Neural progenitor cell (in vitro differentiated cells): ENCODE measurements at regions not wholly inside any gene's neighbourhood (a gene's known extent, or its start where the extent isn't known, plus 50 kb on each side); places are given as distances from the start of the nearest gene placed in this dataset.
"Not testable (repeated sequence)": the region's sequence is repeated elsewhere in the genome, so short reads cannot be mapped to it uniquely, and the experiment has no call there.

Experiments
- DNase-seq: peaks from one replicate; pipeline ENCODE4 v3.0.0-alpha.2; 2016; ENCODE audit warnings: low spot score
- H2AFZ ChIP-seq: fragments of 200-600 bp; sonication (generic); replicated peaks from 2 replicates; pipeline ENCODE4 v1.6.1; 2016; ENCODE audit warnings: antibody characterized with exemption
- H3F3A ChIP-seq: fragments of 200-600 bp; sonication (generic); 2 replicates; pipeline ENCODE4 v1.6.1; 2016; ENCODE audit warnings: antibody characterized with exemption, low read depth
- H3K27ac ChIP-seq: fragments of 200-600 bp; sonication (generic); 2 replicates; pipeline ENCODE4 v1.5.1; 2016; ENCODE audit warnings: mild to moderate bottlenecking
- H3K27me3 ChIP-seq: fragments of 200-600 bp; sonication (generic); 2 replicates; pipeline ENCODE4 v1.6.1; 2016; ENCODE audit warnings: mild to moderate bottlenecking, moderate library complexity
- H3K36me3 ChIP-seq: fragments of 200-600 bp; sonication (generic); 2 replicates; pipeline ENCODE4 v1.5.1; 2016
- H3K4me1 ChIP-seq: fragments of 200-600 bp; sonication (generic); 2 replicates; pipeline ENCODE4 v1.6.1; 2016; ENCODE audit warnings: mixed run types
- H3K4me2 ChIP-seq: fragments of 200-600 bp; sonication (generic); 2 replicates; pipeline ENCODE4 v1.6.1; 2016
- H3K4me3 ChIP-seq: fragments of 200-600 bp; sonication (generic); 2 replicates; pipeline ENCODE4 v1.5.1; 2016
- H3K79me2 ChIP-seq: fragments of 200-600 bp; sonication (generic); 2 replicates; pipeline ENCODE4 v1.6.1; 2016; ENCODE audit warnings: low read depth
- H3K9ac ChIP-seq: fragments of 200-600 bp; sonication (generic); 2 replicates; pipeline ENCODE4 v1.6.1; 2016
- H3K9me3 ChIP-seq: fragments of 200-600 bp; sonication (generic); 2 replicates; pipeline ENCODE4 v1.5.1; 2016; ENCODE audit warnings: low read depth
- H4K20me1 ChIP-seq: fragments of 200-600 bp; sonication (generic); 2 replicates; pipeline ENCODE4 v1.6.1; 2016; ENCODE audit warnings: low read depth
- H3K27ac Mint-ChIP-seq: 3 replicates; pipeline ENCODE4 v1.8.0; 2021; ENCODE audit warnings: mixed read lengths
- H3K27me3 Mint-ChIP-seq: 2 replicates; pipeline ENCODE4 v1.8.0; 2022; ENCODE audit warnings: low read depth, mild to moderate bottlenecking, inconsistent platforms, moderate library complexity, mixed read lengths; ENCODE audit not compliant: insufficient read depth
- H3K36me3 Mint-ChIP-seq: 3 replicates; pipeline ENCODE4 v1.8.0; 2021; ENCODE audit warnings: mixed read lengths
- H3K4me1 Mint-ChIP-seq: 3 replicates; pipeline ENCODE4 v1.8.0; 2021; ENCODE audit warnings: mixed read lengths
- H3K4me3 Mint-ChIP-seq: 3 replicates; pipeline ENCODE4 v1.8.0; 2021; ENCODE audit warnings: mild to moderate bottlenecking, moderate library complexity, mixed read lengths
- H3K9me3 Mint-ChIP-seq: 3 replicates; pipeline ENCODE4 v1.8.0; 2020; ENCODE audit warnings: mixed read lengths
- EZH2 ChIP-seq: fragments of 200-600 bp; sonication (generic); IDR thresholded peaks from 2 replicates; pipeline ENCODE4 v1.6.1; 2017; ENCODE audit warnings: antibody characterized with exemption, mild to moderate bottlenecking, moderate library complexity
- EZH2phosphoT487 ChIP-seq: fragments of 200-600 bp; sonication (generic); IDR thresholded peaks from 2 replicates; pipeline ENCODE4 v1.6.1; 2017; ENCODE audit warnings: antibody characterized with exemption
- TF ChIP-seq, protein P1 (sequence below): fragments of 200-600 bp; sonication (generic); IDR thresholded peaks from 2 replicates; pipeline ENCODE4 v1.5.1; 2017; ENCODE audit warnings: antibody characterized with exemption, mild to moderate bottlenecking

DNA sequence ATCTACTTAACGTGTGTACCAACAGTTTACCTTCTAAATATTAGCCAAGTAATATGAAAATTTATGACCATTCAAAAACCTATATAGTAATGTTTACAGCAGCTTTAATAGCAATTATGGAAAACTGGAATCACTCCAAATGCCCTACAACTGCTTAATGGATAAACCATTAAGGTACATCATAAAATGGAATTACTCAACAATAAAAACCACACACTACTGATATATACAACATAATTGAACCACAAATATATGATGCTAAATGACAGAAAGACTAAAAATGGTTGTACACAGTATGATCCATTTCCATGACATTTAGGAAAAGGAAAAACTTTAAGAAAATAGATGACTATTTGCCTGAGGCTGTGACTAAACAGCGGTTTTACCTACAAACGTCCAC, 467.1 kb upstream of the EPHA6 start:
- Mint-ChIP-seq H3K36me3 (no peaks in the 10 kb centered on the region), H3K27me3 (no peaks in the 10 kb centered on the region), H3K4me1 (no peaks in the 10 kb centered on the region), H3K27ac (no peak overlapping the region), H3K4me3 (no peak overlapping the region), H3K9me3 (no peaks in the 10 kb centered on the region)
- Histone ChIP-seq H3K79me2 (no peaks in the 10 kb centered on the region), H3K9ac (no peak overlapping the region), H3F3A (no peaks in the 10 kb centered on the region), H3K4me2 (no peak overlapping the region), H3K27ac (no peak overlapping the region), H3K36me3 (no peaks in the 10 kb centered on the region), H4K20me1 (no peaks in the 10 kb centered on the region), H3K4me3 (no peak overlapping the region), H3K27me3 (no peaks in the 10 kb centered on the region), H3K9me3 (no peaks in the 10 kb centered on the region), H3K4me1 (no peaks in the 10 kb centered on the region), H2AFZ (no peak overlapping the region)
- TF ChIP-seq EZH2phosphoT487 (no peak), EZH2 (no peak)
- TF ChIP-seq, protein P1, sequence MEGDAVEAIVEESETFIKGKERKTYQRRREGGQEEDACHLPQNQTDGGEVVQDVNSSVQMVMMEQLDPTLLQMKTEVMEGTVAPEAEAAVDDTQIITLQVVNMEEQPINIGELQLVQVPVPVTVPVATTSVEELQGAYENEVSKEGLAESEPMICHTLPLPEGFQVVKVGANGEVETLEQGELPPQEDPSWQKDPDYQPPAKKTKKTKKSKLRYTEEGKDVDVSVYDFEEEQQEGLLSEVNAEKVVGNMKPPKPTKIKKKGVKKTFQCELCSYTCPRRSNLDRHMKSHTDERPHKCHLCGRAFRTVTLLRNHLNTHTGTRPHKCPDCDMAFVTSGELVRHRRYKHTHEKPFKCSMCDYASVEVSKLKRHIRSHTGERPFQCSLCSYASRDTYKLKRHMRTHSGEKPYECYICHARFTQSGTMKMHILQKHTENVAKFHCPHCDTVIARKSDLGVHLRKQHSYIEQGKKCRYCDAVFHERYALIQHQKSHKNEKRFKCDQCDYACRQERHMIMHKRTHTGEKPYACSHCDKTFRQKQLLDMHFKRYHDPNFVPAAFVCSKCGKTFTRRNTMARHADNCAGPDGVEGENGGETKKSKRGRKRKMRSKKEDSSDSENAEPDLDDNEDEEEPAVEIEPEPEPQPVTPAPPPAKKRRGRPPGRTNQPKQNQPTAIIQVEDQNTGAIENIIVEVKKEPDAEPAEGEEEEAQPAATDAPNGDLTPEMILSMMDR = no peak
- no peak for DNase-seq

DNA sequence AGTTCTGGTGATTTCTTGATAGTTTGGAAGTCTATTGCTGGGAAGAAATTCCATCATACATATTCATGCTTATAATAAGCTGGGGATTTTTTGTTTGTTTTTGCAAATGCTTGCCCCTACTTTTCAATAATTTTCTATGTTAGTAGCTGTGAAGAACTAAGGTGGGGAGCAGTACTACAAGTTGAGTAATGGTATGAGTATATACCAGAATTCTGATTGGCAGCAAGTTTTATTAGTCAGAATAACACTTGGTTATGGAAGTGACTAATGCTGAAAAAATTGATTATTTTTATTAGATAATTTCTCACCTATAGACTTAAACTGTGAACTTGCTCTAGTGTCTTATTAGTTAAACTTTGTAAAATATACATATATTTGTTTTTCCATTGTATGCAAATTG, 462.8 kb upstream of the EPHA6 start:
- not testable (repeated sequence) for H3K4me3 Mint-ChIP-seq, H3K27me3 ChIP-seq, H3K36me3 Mint-ChIP-seq, H3K4me1 Mint-ChIP-seq, H3K9me3 Mint-ChIP-seq, H3K36me3 ChIP-seq, H3K4me3 ChIP-seq, H3F3A ChIP-seq, H2AFZ ChIP-seq, H3K27ac ChIP-seq, H3K4me1 ChIP-seq, H3K27ac Mint-ChIP-seq, H3K4me2 ChIP-seq, H3K27me3 Mint-ChIP-seq, H3K9ac ChIP-seq, DNase-seq, H3K9me3 ChIP-seq, H3K79me2 ChIP-seq, H4K20me1 ChIP-seq

DNA sequence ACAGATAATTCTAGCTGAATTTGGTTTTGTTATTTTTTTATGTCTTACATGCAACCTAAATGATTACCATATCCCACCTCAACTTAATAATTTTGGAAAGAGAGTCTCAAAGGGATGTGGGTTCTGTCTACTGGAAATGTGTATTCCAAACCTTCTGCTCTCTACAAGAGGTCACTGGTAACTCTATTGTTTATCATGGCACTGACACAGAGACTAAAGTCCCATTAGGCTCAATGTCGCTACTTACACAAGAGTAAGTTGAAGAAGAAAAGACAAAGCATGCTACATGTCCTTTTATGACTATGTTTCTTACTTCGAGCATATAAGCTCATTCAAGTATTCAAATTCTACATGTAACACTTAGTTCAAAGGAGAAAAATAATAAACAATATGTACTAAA, 460.3 kb upstream of the EPHA6 start:
- no peak overlapping the region for H3K27ac ChIP-seq
- H3K4me3 Mint-ChIP-seq = no peak overlapping the region
- TF ChIP-seq, protein P1 = no peak
- TF ChIP-seq EZH2phosphoT487 = no peak
- TF ChIP-seq EZH2 = no peak
- H3F3A ChIP-seq = no peaks in the 10 kb centered on the region
- H3K36me3 Mint-ChIP-seq = no peaks in the 10 kb centered on the region
- no peak overlapping the region for H3K9ac ChIP-seq
- H4K20me1 ChIP-seq = no peaks in the 10 kb centered on the region
- H3K4me2 ChIP-seq = no peak overlapping the region
- H3K4me1 Mint-ChIP-seq = no peaks in the 10 kb centered on the region
- H3K36me3 ChIP-seq = no peaks in the 10 kb centered on the region
- no peak overlapping the region for H3K27ac Mint-ChIP-seq
- H3K9me3 Mint-ChIP-seq = peaks cover 2% of the 10 kb centered on the region
- no peaks in the 10 kb centered on the region for H3K27me3 ChIP-seq
- no peaks in the 10 kb centered on the region for H3K4me1 ChIP-seq
- H3K79me2 ChIP-seq = no peaks in the 10 kb centered on the region
- no peak overlapping the region for H2AFZ ChIP-seq
- H3K9me3 ChIP-seq = no peaks in the 10 kb centered on the region
- DNase-seq = no peak
- no peaks in the 10 kb centered on the region for H3K27me3 Mint-ChIP-seq
- H3K4me3 ChIP-seq = no peak overlapping the region

- no peak overlapping the region for H3K27ac ChIP-seq
- H3K36me3 Mint-ChIP-seq = no peaks in the 10 kb centered on the region
- no peaks in the 10 kb centered on the region for H3K79me2 ChIP-seq
- H3K4me2 ChIP-seq = no peak overlapping the region
- H3F3A ChIP-seq = no peaks in the 10 kb centered on the region
- H3K9me3 Mint-ChIP-seq = peaks cover 2% of the 10 kb centered on the region
- no peak overlapping the region for H3K27ac Mint-ChIP-seq
- DNase-seq = no peak
- TF ChIP-seq EZH2 (no peak), EZH2phosphoT487 (no peak)
- TF ChIP-seq, protein P1 = no peak
- H3K4me1 ChIP-seq = no peaks in the 10 kb centered on the region
- no peaks in the 10 kb centered on the region for H3K9me3 ChIP-seq
- H2AFZ ChIP-seq = no peak overlapping the region
- no peaks in the 10 kb centered on the region for H3K27me3 Mint-ChIP-seq
- no peaks in the 10 kb centered on the region for H3K4me1 Mint-ChIP-seq
- no peak overlapping the region for H3K9ac ChIP-seq
- H3K27me3 ChIP-seq = no peaks in the 10 kb centered on the region
- no peak overlapping the region for H3K4me3 ChIP-seq
- H3K36me3 ChIP-seq = no peaks in the 10 kb centered on the region
- no peaks in the 10 kb centered on the region for H4K20me1 ChIP-seq
- no peak overlapping the region for H3K4me3 Mint-ChIP-seq
Measured at GRCh38 chr3:96354742-96355141, 459.7 kb upstream of the EPHA6 start.
